Common myeloid progenitor, CD34-positive (primary cell): ENCODE measurements at regions not wholly inside any gene's neighbourhood (a gene's known extent, or its start where the extent isn't known, plus 50 kb on each side); places are given as distances from the start of the nearest gene placed in this dataset.

Source experiments
- CTCF ChIA-PET: fragments of 350-600 bp; sonication (Branson Sonifier 250); formaldehyde crosslinking; loops from one replicate; lab custom pipeline; 2021; ENCODE audit warnings: antibody characterized with exemption; lab: Charles Lee
- POLR2A ChIA-PET: fragments of 350-600 bp; sonication (Branson Sonifier 250); formaldehyde crosslinking; loops from one replicate; lab custom pipeline; 2021; ENCODE audit warnings: antibody characterized with exemption; lab: Charles Lee
- DNase-seq, 3 donors: peaks; one replicate each; pipeline versions ENCODE4 v3.0.0 to v3.0.0-alpha.2; 2013
- H3K27ac ChIP-seq, 2 experiments: 1 replicate in 1 of 2; 2 replicates in 1 of 2; pipeline ENCODE4 v1.7.0; 2013; ENCODE audit warnings: inconsistent platforms in 2 of 2, low read length in 2 of 2, mild to moderate bottlenecking in 2 of 2, low read depth in 1 of 2, moderate library complexity in 1 of 2; ENCODE audit not compliant: severe bottlenecking in 2 of 2, insufficient read depth in 1 of 2, poor library complexity in 1 of 2
- H3K27me3 ChIP-seq, 5 experiments: replicated peaks in 2 of 5; 1 replicate in 3 of 5; 2 replicates in 2 of 5; pipeline versions ENCODE4 v1.6.1 to v1.7.0; 2013; ENCODE audit warnings: low read length in 4 of 5, mild to moderate bottlenecking in 2 of 5, moderate library complexity in 2 of 5, inconsistent platforms in 1 of 5; ENCODE audit not compliant: insufficient read depth in 5 of 5, control insufficient read depth in 4 of 5
- H3K36me3 ChIP-seq, 4 experiments: 1 replicate in 2 of 4; 2 replicates in 2 of 4; pipeline versions ENCODE4 v1.6.1 to v1.7.0; 2013; ENCODE audit warnings: low read length in 3 of 4, control low read depth in 1 of 4, mild to moderate bottlenecking in 1 of 4; ENCODE audit not compliant: control insufficient read depth in 4 of 4, insufficient read depth in 4 of 4
- H3K4me1 ChIP-seq, 4 experiments: 1 replicate in 3 of 4; 2 replicates in 1 of 4; pipeline versions ENCODE4 v1.6.1 to v1.7.1; 2013; ENCODE audit warnings: low read length in 3 of 4, mild to moderate bottlenecking in 3 of 4, control low read depth in 1 of 4, inconsistent platforms in 1 of 4, moderate library complexity in 1 of 4; ENCODE audit not compliant: control insufficient read depth in 4 of 4, insufficient read depth in 4 of 4; ENCODE audit errors: control extremely low read depth in 1 of 4
- H3K4me3 ChIP-seq, 7 experiments: 1 replicate in 4 of 7; 2 replicates in 3 of 7; pipeline versions ENCODE4 v1.5.1 to v1.7.0; 2013; ENCODE audit warnings: mild to moderate bottlenecking in 7 of 7, low read length in 6 of 7, moderate library complexity in 6 of 7, inconsistent platforms in 2 of 7, low read depth in 2 of 7, control low read depth in 1 of 7; ENCODE audit not compliant: insufficient read depth in 4 of 7, control insufficient read depth in 1 of 7; ENCODE audit errors: extremely low read depth in 1 of 7
- H3K9me3 ChIP-seq, 5 experiments: 1 replicate in 4 of 5; 2 replicates in 1 of 5; pipeline versions ENCODE4 v1.6.1 to v1.7.1; 2013; ENCODE audit warnings: low read length in 4 of 5, mild to moderate bottlenecking in 2 of 5, inconsistent platforms in 1 of 5, low read depth in 1 of 5, moderate library complexity in 1 of 5; ENCODE audit not compliant: control insufficient read depth in 4 of 5, insufficient read depth in 2 of 5; ENCODE audit errors: control extremely low read depth in 1 of 5
- WGBS: methylation state at CpG from one replicate; pipeline ENCODE4 v1.1.5; 2013; ENCODE audit not compliant: insufficient coverage; 5-methylcytosine and 5-hydroxymethylcytosine counted together

- CTCF ChIA-PET = no interaction called here
- Histone ChIP-seq H3K27ac (no peak overlapping the region), H3K9me3 (no peaks in the 10 kb centered on the region), H3K4me3 (no peak overlapping the region), H3K36me3 (no peaks in the 10 kb centered on the region), H3K4me1 (no peaks in the 10 kb centered on the region), H3K27me3 (no peaks in the 10 kb centered on the region)
- DNase-seq = no peak
- POLR2A ChIA-PET = no interaction called here
- WGBS = no CpG with 5 or more reads among the region's 2 CpGs
These were observed 291.0 kb upstream of the DOK6 start for GRCh38 chr18:69109686-69110085.

GRCh38 chr18:69120833-69121232 is 279.9 kb upstream of the DOK6 start:
- no CpG with 5 or more reads among the region's 2 CpGs for WGBS
- DNase-seq = no peak
- Histone ChIP-seq H3K27ac (no peak overlapping the region), H3K36me3 (no peaks in the 10 kb centered on the region), H3K9me3 (no peaks in the 10 kb centered on the region), H3K4me3 (no peak overlapping the region), H3K4me1 (peaks cover 0 to 13% (median 0%) of the 10 kb centered on the region in 4 experiments), H3K27me3 (no peaks in the 10 kb centered on the region)
- POLR2A ChIA-PET = no interaction called here
- CTCF ChIA-PET = no interaction called here

GRCh38 chr18:69123421-69123820 is 277.3 kb upstream of the DOK6 start:
- POLR2A ChIA-PET = no interaction called here
- Histone ChIP-seq H3K27ac (no peak overlapping the region), H3K9me3 (no peaks in the 10 kb centered on the region), H3K4me1 (peaks cover 0 to 13% (median 0%) of the 10 kb centered on the region in 4 experiments), H3K36me3 (no peaks in the 10 kb centered on the region), H3K27me3 (no peaks in the 10 kb centered on the region), H3K4me3 (no peak overlapping the region)
- WGBS = no CpG with 5 or more reads among the region's 1 CpG
- peak in 1 of 3 donors; percentile 13 for DNase-seq
- CTCF ChIA-PET = no interaction called here

- POLR2A ChIA-PET = no interaction called here
- Histone ChIP-seq H3K27me3 (no peaks in the 10 kb centered on the region), H3K27ac (no peak overlapping the region), H3K36me3 (no peaks in the 10 kb centered on the region), H3K4me1 (peaks cover 0 to 9% (median 0%) of the 10 kb centered on the region in 4 experiments), H3K9me3 (no peaks in the 10 kb centered on the region), H3K4me3 (no peak overlapping the region)
- DNase-seq = no peak
- 63% methylated on average over 2 of the region's 3 CpGs for WGBS
- CTCF ChIA-PET = no interaction called here
These were observed 272.7 kb upstream of the DOK6 start for GRCh38 chr18:69127873-69128500.

GRCh38 chr18:69128566-69128965 is 272.1 kb upstream of the DOK6 start:
- Histone ChIP-seq H3K36me3 (no peaks in the 10 kb centered on the region), H3K4me3 (no peak overlapping the region), H3K4me1 (peaks cover 0 to 3% (median 0%) of the 10 kb centered on the region in 4 experiments), H3K27ac (no peak overlapping the region), H3K9me3 (no peaks in the 10 kb centered on the region), H3K27me3 (no peaks in the 10 kb centered on the region)
- no peak for DNase-seq
- ChIA-PET CTCF (no interaction called here), POLR2A (no interaction called here)
- no CpG with 5 or more reads among the region's 5 CpGs for WGBS

GRCh38 chr18:69128978-69129377 is 271.7 kb upstream of the DOK6 start:
- no peaks in the 10 kb centered on the region for H3K9me3 ChIP-seq
- 91% methylated on average over 1 of the region's 3 CpGs for WGBS
- no peak overlapping the region for H3K4me3 ChIP-seq
- CTCF ChIA-PET = no interaction called here
- no peak for DNase-seq
- no peak overlapping the region for H3K27ac ChIP-seq
- H3K27me3 ChIP-seq = no peaks in the 10 kb centered on the region
- no peaks in the 10 kb centered on the region for H3K4me1 ChIP-seq
- POLR2A ChIA-PET = no interaction called here
- no peaks in the 10 kb centered on the region for H3K36me3 ChIP-seq

- no peak for DNase-seq
- H3K27me3 ChIP-seq = no peaks in the 10 kb centered on the region
- POLR2A ChIA-PET = no interaction called here
- no peak overlapping the region for H3K4me3 ChIP-seq
- H3K27ac ChIP-seq = no peak overlapping the region
- no peaks in the 10 kb centered on the region for H3K4me1 ChIP-seq
- CTCF ChIA-PET = no interaction called here
- no peaks in the 10 kb centered on the region for H3K9me3 ChIP-seq
- no CpG with 5 or more reads among the region's 2 CpGs for WGBS
- H3K36me3 ChIP-seq = no peaks in the 10 kb centered on the region
These were observed 262.6 kb upstream of the DOK6 start for GRCh38 chr18:69138088-69138487.
